ENCODE measurements at regions not wholly inside any gene's neighbourhood (a gene's known extent, or its start where the extent isn't known, plus 50 kb on each side); places are given as distances from the start of the nearest gene placed in this dataset.
"Not testable (repeated sequence)": the region's sequence is repeated elsewhere in the genome, so short reads cannot be mapped to it uniquely, and the experiment has no call there.

- no peaks in the 10 kb centered on the region for H3K9me3 ChIP-seq
- no peak overlapping the region for H3K4me3 ChIP-seq
- no peak for DNase-seq
- H3K36me3 ChIP-seq, result no peaks in the 10 kb centered on the region
- H3K27me3 ChIP-seq, result no peaks in the 10 kb centered on the region
Observed at GRCh38 chr10:63077800-63078199, 55.3 kb upstream of the NRBF2 start.

GRCh38 chr10:63072951-63073350 is 60.2 kb upstream of the NRBF2 start:
- no peaks in the 10 kb centered on the region; the same call in 1 of the 2 replicates for H3K27me3 ChIP-seq
- no peaks in the 10 kb centered on the region for H3K36me3 ChIP-seq
- no peak for DNase-seq
- no peak overlapping the region for H3K4me3 ChIP-seq
- no peaks in the 10 kb centered on the region for H3K9me3 ChIP-seq

GRCh38 chr10:63071145-63071544 is 62.0 kb upstream of the NRBF2 start:
- DNase-seq, result no peak
- H3K4me3 ChIP-seq, result no peak overlapping the region

GRCh38 chr10:63069318-63069717 is 63.8 kb upstream of the NRBF2 start:
- H3K4me3 ChIP-seq, result no peak overlapping the region
- no peak for DNase-seq
- H3K9me3 ChIP-seq, result no peaks in the 10 kb centered on the region
- no peaks in the 10 kb centered on the region for H3K36me3 ChIP-seq
- H3K27me3 ChIP-seq, result peaks cover under 1% of the 10 kb centered on the region; the same call in 1 of the 2 replicates

More at GRCh38 chr10:63071145-63071544, 62.0 kb upstream of the NRBF2 start:
- no peaks in the 10 kb centered on the region for H3K9me3 ChIP-seq
- H3K27me3 ChIP-seq, result no peaks in the 10 kb centered on the region; the same call in 1 of the 2 replicates
- H3K36me3 ChIP-seq, result no peaks in the 10 kb centered on the region

GRCh38 chr10:63068246-63068645 is 64.9 kb upstream of the NRBF2 start:
- no peaks in the 10 kb centered on the region for H3K9me3 ChIP-seq
- peaks cover 3% of the 10 kb centered on the region; the same call in 1 of the 2 replicates for H3K27me3 ChIP-seq
- no peak overlapping the region for H3K4me3 ChIP-seq
- no peak for DNase-seq
- H3K36me3 ChIP-seq, result no peaks in the 10 kb centered on the region

GRCh38 chr10:63066606-63067005 is 66.5 kb upstream of the NRBF2 start:
- Histone ChIP-seq H3K27me3 (peaks cover 3% of the 10 kb centered on the region; the same call in 1 of the 2 replicates), H3K9me3 (no peaks in the 10 kb centered on the region), H3K4me3 (no peak overlapping the region), H3K36me3 (no peaks in the 10 kb centered on the region)
- no peak for DNase-seq

GRCh38 chr10:63064706-63065105 is 68.4 kb upstream of the NRBF2 start:
- no peaks in the 10 kb centered on the region for H3K9me3 ChIP-seq
- no peaks in the 10 kb centered on the region for H3K36me3 ChIP-seq
- DNase-seq, result no peak
- peaks cover 3% of the 10 kb centered on the region; the same call in 1 of the 2 replicates for H3K27me3 ChIP-seq
- no peak overlapping the region for H3K4me3 ChIP-seq

- Histone ChIP-seq H3K36me3 (no peaks in the 10 kb centered on the region), H3K9me3 (no peaks in the 10 kb centered on the region), H3K4me3 (no peak overlapping the region), H3K27me3 (no peaks in the 10 kb centered on the region)
- no peak for DNase-seq
Observed at GRCh38 chr10:63058236-63058635, 74.9 kb upstream of the NRBF2 start.

- H3K27me3 ChIP-seq, result no peaks in the 10 kb centered on the region
- H3K36me3 ChIP-seq, result no peaks in the 10 kb centered on the region
- no peaks in the 10 kb centered on the region for H3K9me3 ChIP-seq
- no peak overlapping the region for H3K4me3 ChIP-seq
- no peak for DNase-seq
Observed at GRCh38 chr10:63057509-63057908, 75.6 kb upstream of the NRBF2 start.

- H3K36me3 ChIP-seq, result no peaks in the 10 kb centered on the region
- no peak overlapping the region for H3K4me3 ChIP-seq
- H3K9me3 ChIP-seq, result no peaks in the 10 kb centered on the region
- DNase-seq, result no peak
- H3K27me3 ChIP-seq, result no peaks in the 10 kb centered on the region
Observed at GRCh38 chr10:63055705-63056104, 77.4 kb upstream of the NRBF2 start.

GRCh38 chr10:63054889-63055611 is 78.1 kb upstream of the NRBF2 start:
- no peak for DNase-seq
- Histone ChIP-seq H3K27me3 (no peaks in the 10 kb centered on the region), H3K4me3 (no peak overlapping the region), H3K9me3 (no peaks in the 10 kb centered on the region), H3K36me3 (no peaks in the 10 kb centered on the region)

GRCh38 chr10:63052083-63052482 is 81.0 kb upstream of the NRBF2 start:
- peaks cover 2% of the 10 kb centered on the region; the same call in 1 of the 2 replicates for H3K9me3 ChIP-seq
- no peak overlapping the region for H3K4me3 ChIP-seq
- H3K27me3 ChIP-seq, result peaks cover 8% of the 10 kb centered on the region; the same call in 1 of the 2 replicates
- no peaks in the 10 kb centered on the region for H3K36me3 ChIP-seq
- DNase-seq, result no peak

- Histone ChIP-seq H3K4me3 (no peak overlapping the region), H3K27me3 (no peaks in the 10 kb centered on the region; the same call in 1 of the 2 replicates), H3K36me3 (no peaks in the 10 kb centered on the region), H3K9me3 (peaks cover 11% of the 10 kb centered on the region)
- DNase-seq, result no peak
Observed at GRCh38 chr10:63042256-63042655, 90.9 kb upstream of the NRBF2 start.

- H3K36me3 ChIP-seq, H3K4me3 ChIP-seq, H3K27me3 ChIP-seq, H3K9me3 ChIP-seq, DNase-seq: not testable (repeated sequence)
Observed at GRCh38 chr10:63033616-63034185, 99.4 kb upstream of the NRBF2 start.

- Histone ChIP-seq H3K27me3 (peaks cover 7% of the 10 kb centered on the region; the same call in 1 of the 2 replicates), H3K9me3 (no peaks in the 10 kb centered on the region), H3K4me3 (no peak overlapping the region), H3K36me3 (no peaks in the 10 kb centered on the region)
- DNase-seq, result no peak
Observed at GRCh38 chr10:63030536-63030935, 102.6 kb upstream of the NRBF2 start.

- DNase-seq, result no peak
- no peaks in the 10 kb centered on the region for H3K9me3 ChIP-seq
- H3K4me3 ChIP-seq, result no peak overlapping the region
- H3K36me3 ChIP-seq, result no peaks in the 10 kb centered on the region
- H3K27me3 ChIP-seq, result peaks cover 7% of the 10 kb centered on the region; the same call in 1 of the 2 replicates
Observed at GRCh38 chr10:63027531-63027930, 105.6 kb upstream of the NRBF2 start.

GRCh38 chr10:63021225-63021624 is 111.9 kb upstream of the NRBF2 start:
- Histone ChIP-seq H3K9me3 (no peaks in the 10 kb centered on the region), H3K27me3 (no peaks in the 10 kb centered on the region), H3K36me3 (no peaks in the 10 kb centered on the region), H3K4me3 (no peak overlapping the region)
- DNase-seq, result no peak

GRCh38 chr10:63013755-63014154 is 119.4 kb upstream of the NRBF2 start:
- peaks cover 5% of the 10 kb centered on the region; the same call in 1 of the 2 replicates for H3K27me3 ChIP-seq
- H3K4me3 ChIP-seq, result no peak overlapping the region
- DNase-seq, result no peak
- no peaks in the 10 kb centered on the region for H3K9me3 ChIP-seq
- H3K36me3 ChIP-seq, result no peaks in the 10 kb centered on the region

Measured in MG63 (cell line).